ENCODE measurements at regions not wholly inside any gene's neighbourhood (a gene's known extent, or its start where the extent isn't known, plus 50 kb on each side); places are given as distances from the start of the nearest gene placed in this dataset.
"Not testable (repeated sequence)": the region's sequence is repeated elsewhere in the genome, so short reads cannot be mapped to it uniquely, and the experiment has no call there.

DNA sequence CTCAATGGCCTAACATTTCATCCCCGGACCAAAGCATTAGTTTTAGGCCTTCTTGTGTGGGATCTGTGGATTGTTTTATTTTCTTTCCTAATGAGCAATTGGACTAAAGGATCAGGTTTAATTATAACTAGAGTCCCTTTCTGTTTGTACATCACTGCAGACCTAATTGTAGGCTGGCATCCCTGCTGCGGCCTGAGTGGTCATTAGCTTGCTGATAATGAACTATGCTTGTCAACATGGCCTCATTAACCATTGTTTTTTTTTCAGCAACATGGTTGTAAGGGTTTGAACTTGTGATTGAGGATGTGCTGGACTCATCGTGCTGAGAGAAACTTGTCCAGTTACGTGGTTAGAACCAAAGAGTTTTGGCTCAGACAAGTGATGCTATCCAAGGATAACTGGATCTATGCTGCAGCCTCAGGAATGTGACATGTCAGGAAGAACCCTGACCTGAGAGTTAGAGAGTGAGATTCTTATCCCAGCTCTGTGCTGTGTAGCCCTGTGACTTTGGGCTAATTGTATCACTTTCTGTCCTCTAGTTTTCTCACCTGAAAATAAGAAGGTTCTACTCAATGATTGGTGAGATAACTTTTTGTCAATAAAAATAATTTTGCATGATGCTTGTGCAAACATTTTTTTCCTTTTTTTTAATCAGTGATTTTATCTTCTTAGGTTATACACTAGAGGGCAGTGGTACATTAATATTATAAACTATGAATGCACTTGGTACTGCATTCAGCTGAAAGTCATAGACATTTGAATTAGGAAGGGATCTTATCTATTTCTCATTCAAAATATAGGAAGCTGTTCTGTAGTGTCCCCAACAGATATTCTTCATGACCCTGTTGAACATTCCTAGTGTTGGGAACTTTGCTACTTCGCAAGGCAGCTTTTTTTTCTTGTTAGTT, 140.9 kb downstream of the RNF144B start:
- H3K27me3 ChIP-seq (ENCODE audit: control insufficient read depth, insufficient read depth, low read length): no peaks in the 10 kb centered on the region
- H3K36me3 ChIP-seq (ENCODE audit: insufficient read depth, low read length): no peaks in the 10 kb centered on the region
- H3K4me3 ChIP-seq (ENCODE audit: low read length): no peak overlapping the region
- H3K4me1 ChIP-seq (ENCODE audit: control insufficient read depth, insufficient read depth, low read length): no peaks in the 10 kb centered on the region
- no peak overlapping the region for H3K4me2 ChIP-seq (ENCODE audit: low read length)
- H3K9ac ChIP-seq (ENCODE audit: low read depth, low read length): no peak overlapping the region
- H3K9me3 ChIP-seq (replicated peaks; ENCODE audit: low read length): no peaks in the 10 kb centered on the region

DNA sequence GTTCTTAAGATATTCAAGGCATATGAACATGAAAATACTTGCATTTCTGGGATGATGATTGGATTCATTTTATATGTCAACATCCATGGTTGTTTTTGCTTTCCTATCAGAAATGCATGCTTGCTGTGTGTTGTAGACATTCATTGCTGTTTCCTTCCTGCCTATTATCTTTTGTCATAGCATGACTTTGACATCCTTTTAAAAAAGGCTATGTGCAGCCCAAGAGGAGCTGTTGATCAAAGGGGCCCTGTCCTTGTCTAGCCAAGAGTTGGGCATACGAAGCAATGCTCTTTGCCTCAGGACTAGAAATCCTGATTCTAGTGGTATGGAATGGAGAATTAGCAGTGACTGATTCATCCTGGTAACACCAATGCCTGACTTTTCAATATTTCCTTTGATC, 143.1 kb downstream of the RNF144B start:
- Histone ChIP-seq H3K9ac (ENCODE audit: low read depth, low read length) (no peak overlapping the region), H3K27me3 (ENCODE audit: control insufficient read depth, insufficient read depth, low read length) (peaks cover 5% of the 10 kb centered on the region), H3K4me1 (ENCODE audit: control insufficient read depth, insufficient read depth, low read length) (no peaks in the 10 kb centered on the region), H3K4me3 (ENCODE audit: low read length) (no peak overlapping the region), H3K9me3 (replicated peaks; ENCODE audit: low read length) (no peaks in the 10 kb centered on the region), H3K4me2 (ENCODE audit: low read length) (no peak overlapping the region), H3K36me3 (ENCODE audit: insufficient read depth, low read length) (no peaks in the 10 kb centered on the region)

DNA sequence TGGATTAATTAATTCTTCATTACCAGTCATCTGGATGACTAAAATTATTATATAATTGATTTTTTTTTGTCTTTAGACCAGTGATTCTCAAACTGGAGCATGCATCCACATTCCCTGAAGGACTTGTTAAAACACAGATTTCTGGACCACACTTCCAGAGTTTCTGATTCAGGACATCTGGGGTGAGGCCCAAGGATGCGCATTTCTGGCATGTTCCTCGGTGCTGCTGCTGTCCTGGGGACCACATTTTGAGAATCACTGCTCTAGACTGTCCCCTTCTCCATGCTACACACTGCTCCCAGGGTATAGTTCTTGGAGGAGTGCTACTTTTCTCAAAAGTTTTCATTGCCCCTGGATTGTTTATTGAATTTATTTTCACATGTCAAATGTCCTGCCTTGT, 145.0 kb downstream of the RNF144B start:
- Histone ChIP-seq H3K36me3 (ENCODE audit: insufficient read depth, low read length) (no peaks in the 10 kb centered on the region), H3K27me3 (ENCODE audit: control insufficient read depth, insufficient read depth, low read length) (peaks cover 18% of the 10 kb centered on the region), H3K9ac (ENCODE audit: low read depth, low read length) (no peak overlapping the region), H3K4me2 (ENCODE audit: low read length) (no peak overlapping the region), H3K9me3 (replicated peaks; ENCODE audit: low read length) (no peaks in the 10 kb centered on the region), H3K4me3 (ENCODE audit: low read length) (no peak overlapping the region), H3K4me1 (ENCODE audit: control insufficient read depth, insufficient read depth, low read length) (no peaks in the 10 kb centered on the region)

DNA sequence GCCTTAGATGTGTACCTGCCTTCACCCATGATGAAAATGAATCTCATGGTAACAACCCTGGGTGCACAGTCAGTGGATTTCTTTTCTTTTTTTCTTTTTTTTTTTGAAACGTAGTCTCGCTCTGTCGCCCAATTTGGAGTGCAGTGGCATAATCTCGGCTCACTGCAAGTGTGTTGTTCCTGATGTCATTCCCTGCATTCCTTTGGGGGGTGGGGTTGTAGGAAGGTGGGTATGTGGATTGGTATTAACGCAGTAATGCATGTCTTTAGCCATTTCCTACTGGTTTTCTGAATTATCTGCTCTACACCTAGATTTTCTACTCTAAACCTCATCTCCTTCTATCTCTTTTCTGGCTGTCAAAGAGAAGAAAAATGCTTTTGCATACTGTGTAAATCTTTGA, 146.6 kb downstream of the RNF144B start:
- peaks cover 18% of the 10 kb centered on the region for H3K27me3 ChIP-seq (ENCODE audit: control insufficient read depth, insufficient read depth, low read length)
- no peak overlapping the region for H3K4me3 ChIP-seq (ENCODE audit: low read length)
- H3K9ac ChIP-seq (ENCODE audit: low read depth, low read length): no peak overlapping the region
- no peaks in the 10 kb centered on the region for H3K9me3 ChIP-seq (replicated peaks; ENCODE audit: low read length)
- H3K4me2 ChIP-seq (ENCODE audit: low read length): no peak overlapping the region
- no peaks in the 10 kb centered on the region for H3K36me3 ChIP-seq (ENCODE audit: insufficient read depth, low read length)
- no peaks in the 10 kb centered on the region for H3K4me1 ChIP-seq (ENCODE audit: control insufficient read depth, insufficient read depth, low read length)

DNA sequence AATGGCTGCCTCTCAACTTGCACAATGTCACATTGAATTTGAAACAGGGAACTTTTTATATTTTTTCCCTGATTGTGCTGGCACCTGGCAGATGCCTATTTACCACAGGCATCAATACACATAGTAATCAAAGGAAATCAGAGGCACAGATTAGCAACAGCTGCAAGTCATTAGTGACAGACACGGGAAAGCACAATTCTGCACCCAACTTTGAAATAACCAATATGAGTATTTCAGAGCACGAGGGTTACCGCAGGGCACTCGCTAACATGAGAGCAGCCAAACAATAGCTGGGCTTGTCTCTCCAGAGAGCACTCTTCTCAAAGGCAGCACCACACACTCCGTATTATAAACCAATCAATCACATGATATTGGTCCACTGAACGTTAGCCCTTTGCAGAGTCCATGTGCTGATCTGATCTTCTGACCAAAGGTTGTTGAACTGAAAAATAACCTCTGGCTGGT, 149.5 kb downstream of the RNF144B start:
- no peak overlapping the region for H3K9ac ChIP-seq (ENCODE audit: low read depth, low read length)
- H3K27me3 ChIP-seq (ENCODE audit: control insufficient read depth, insufficient read depth, low read length): peaks cover 23% of the 10 kb centered on the region
- no peak overlapping the region for H3K4me2 ChIP-seq (ENCODE audit: low read length)
- no peak overlapping the region for H3K4me3 ChIP-seq (ENCODE audit: low read length)
- H3K36me3 ChIP-seq (ENCODE audit: insufficient read depth, low read length): no peaks in the 10 kb centered on the region
- no peaks in the 10 kb centered on the region for H3K9me3 ChIP-seq (replicated peaks; ENCODE audit: low read length)
- no peaks in the 10 kb centered on the region for H3K4me1 ChIP-seq (ENCODE audit: control insufficient read depth, insufficient read depth, low read length)

DNA sequence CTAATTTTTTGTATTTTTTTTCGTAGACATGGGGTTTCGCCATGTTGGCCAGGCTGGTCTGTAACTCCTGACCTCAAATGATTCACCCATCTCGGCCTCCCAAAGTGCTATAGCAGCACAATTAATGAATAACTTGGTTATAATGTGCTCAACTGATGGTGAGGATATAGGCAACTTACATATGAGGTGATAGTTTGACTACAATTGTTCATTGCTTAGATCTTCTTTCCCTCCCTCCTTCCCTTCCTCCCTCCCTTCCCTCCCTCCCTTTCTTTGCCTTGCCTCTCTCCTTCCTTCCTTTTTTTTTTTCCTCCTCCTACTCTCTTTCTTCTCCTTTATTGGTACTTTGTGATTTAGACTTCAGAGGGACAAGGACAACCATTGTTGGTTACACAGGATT, 151.2 kb downstream of the RNF144B start:
- no peak overlapping the region for H3K9ac ChIP-seq (ENCODE audit: low read depth, low read length)
- no peaks in the 10 kb centered on the region for H3K36me3 ChIP-seq (ENCODE audit: insufficient read depth, low read length)
- H3K4me2 ChIP-seq (ENCODE audit: low read length): no peak overlapping the region
- peaks cover 23% of the 10 kb centered on the region for H3K27me3 ChIP-seq (ENCODE audit: control insufficient read depth, insufficient read depth, low read length)
- no peak overlapping the region for H3K4me3 ChIP-seq (ENCODE audit: low read length)
- H3K9me3 ChIP-seq (replicated peaks; ENCODE audit: low read length): no peaks in the 10 kb centered on the region
- no peaks in the 10 kb centered on the region for H3K4me1 ChIP-seq (ENCODE audit: control insufficient read depth, insufficient read depth, low read length)

DNA sequence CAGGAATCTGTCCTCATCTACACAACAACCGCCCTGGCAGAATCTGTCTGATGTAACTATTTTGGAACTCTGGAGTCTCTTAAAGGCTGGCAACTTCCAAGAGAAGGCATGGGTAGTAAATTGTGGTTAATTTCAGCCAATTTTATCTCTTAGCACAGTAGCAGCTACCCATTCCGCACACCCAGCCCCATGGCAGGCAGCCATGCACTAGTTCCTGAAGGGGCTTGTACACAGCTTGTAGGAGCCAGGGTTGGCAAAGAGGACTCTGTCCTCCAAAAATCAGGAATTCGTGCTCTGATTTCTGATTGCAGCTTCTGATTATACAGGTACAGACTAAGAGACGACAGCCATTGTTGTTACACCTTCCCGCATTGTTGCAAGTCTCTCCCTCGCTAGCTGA, 155.9 kb downstream of the RNF144B start:
- peaks cover 5% of the 10 kb centered on the region for H3K27me3 ChIP-seq (ENCODE audit: control insufficient read depth, insufficient read depth, low read length)
- H3K36me3 ChIP-seq (ENCODE audit: insufficient read depth, low read length): no peaks in the 10 kb centered on the region
- H3K4me1 ChIP-seq (ENCODE audit: control insufficient read depth, insufficient read depth, low read length): no peaks in the 10 kb centered on the region
- H3K4me3 ChIP-seq (ENCODE audit: low read length): no peak overlapping the region
- H3K4me2 ChIP-seq (ENCODE audit: low read length): no peak overlapping the region
- H3K9me3 ChIP-seq (replicated peaks; ENCODE audit: low read length): no peaks in the 10 kb centered on the region
- H3K9ac ChIP-seq (ENCODE audit: low read depth, low read length): no peak overlapping the region

DNA sequence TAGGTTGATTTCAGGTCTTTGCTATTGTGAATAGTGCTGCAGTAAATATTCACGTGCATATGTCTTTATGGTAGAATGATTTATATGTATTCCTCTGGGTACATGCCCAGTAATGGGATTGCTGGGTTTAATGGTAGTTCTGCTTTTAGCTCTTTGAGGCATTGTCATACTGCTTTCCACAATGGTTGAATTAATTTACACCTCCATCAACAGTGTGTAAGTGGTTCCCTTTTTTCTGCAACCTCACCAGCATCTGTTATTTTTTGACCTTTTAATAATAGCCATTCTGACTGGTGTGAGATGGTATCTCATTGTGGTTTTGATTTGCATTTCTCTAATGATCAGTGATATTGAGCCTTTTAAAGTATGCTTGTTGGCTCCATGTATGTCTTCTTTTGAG, 158.0 kb downstream of the RNF144B start:
- H3K4me3 ChIP-seq (ENCODE audit: low read length); H3K4me1 ChIP-seq (ENCODE audit: control insufficient read depth, insufficient read depth, low read length); H3K9me3 ChIP-seq (replicated peaks; ENCODE audit: low read length); H3K9ac ChIP-seq (ENCODE audit: low read depth, low read length); H3K27me3 ChIP-seq (ENCODE audit: control insufficient read depth, insufficient read depth, low read length); H3K4me2 ChIP-seq (ENCODE audit: low read length); H3K36me3 ChIP-seq (ENCODE audit: insufficient read depth, low read length): not testable (repeated sequence)

DNA sequence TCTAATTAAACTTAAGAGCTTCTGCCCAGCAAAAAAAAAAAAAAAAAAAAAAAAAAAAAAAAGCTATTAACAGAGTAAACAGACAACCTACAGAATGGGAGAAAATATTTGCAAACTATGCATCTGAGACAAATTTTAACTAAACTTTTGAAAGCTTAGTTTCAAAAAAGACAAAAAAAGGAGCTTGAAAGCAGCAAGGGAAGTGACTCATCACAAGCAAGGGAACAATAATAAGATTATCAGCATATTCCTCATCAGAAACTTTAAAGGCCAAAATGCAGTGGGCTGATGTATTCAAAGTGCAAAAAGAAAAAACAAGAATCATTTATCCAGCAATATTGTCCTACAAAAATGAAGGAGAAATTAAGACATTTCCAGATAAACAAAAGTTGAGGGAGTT, 158.6 kb downstream of the RNF144B start:
- H3K9ac ChIP-seq (ENCODE audit: low read depth, low read length): no peak overlapping the region
- H3K4me1 ChIP-seq (ENCODE audit: control insufficient read depth, insufficient read depth, low read length): peaks cover 3% of the 10 kb centered on the region
- no peak overlapping the region for H3K4me3 ChIP-seq (ENCODE audit: low read length)
- H3K4me2 ChIP-seq (ENCODE audit: low read length): no peak overlapping the region
- no peaks in the 10 kb centered on the region for H3K36me3 ChIP-seq (ENCODE audit: insufficient read depth, low read length)
- H3K9me3 ChIP-seq (replicated peaks; ENCODE audit: low read length): no peaks in the 10 kb centered on the region
- peaks cover 5% of the 10 kb centered on the region for H3K27me3 ChIP-seq (ENCODE audit: control insufficient read depth, insufficient read depth, low read length)

DNA sequence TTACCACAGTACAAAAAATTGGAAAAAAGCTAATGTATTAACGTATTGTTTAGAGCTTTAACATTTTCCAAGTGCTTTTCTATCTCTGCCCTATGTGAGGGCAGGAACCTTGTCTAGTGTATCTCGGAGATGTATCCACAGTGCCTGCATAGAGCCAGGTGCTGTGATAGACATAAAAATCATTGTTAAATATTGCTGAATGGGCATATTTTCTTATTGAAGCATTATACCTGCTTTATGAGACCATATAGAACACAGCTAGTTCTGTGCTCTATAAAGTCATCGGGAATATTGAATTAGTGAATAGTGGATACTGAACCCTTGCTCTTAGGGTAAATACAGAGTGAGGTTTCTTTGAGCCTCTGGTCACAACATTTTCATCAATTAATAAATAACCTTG, 163.0 kb downstream of the RNF144B start:
- no peaks in the 10 kb centered on the region for H3K9me3 ChIP-seq (replicated peaks; ENCODE audit: low read length)
- H3K4me1 ChIP-seq (ENCODE audit: control insufficient read depth, insufficient read depth, low read length): peaks cover 13% of the 10 kb centered on the region

DNA sequence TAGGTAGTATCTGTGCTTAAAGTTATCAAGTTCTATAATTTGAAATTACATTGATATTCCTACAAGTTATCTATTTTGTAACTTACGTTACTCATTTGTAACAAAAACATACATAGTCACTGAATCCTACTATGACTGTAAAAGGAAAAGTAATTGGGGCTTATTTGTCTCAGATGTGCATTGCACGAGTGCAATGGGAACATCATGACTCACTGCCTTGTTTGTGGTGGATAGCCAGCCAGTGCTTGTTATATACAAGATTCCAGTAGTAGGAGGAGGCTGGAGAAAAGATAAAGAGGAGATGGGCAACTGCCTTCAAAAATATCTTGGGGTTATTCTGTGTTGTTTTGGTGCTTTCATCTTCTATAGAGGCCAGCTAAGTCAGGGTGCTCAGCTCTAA, 164.1 kb downstream of the RNF144B start:
- Histone ChIP-seq H3K4me1 (ENCODE audit: control insufficient read depth, insufficient read depth, low read length) (peaks cover 13% of the 10 kb centered on the region), H3K27me3 (ENCODE audit: control insufficient read depth, insufficient read depth, low read length) (peaks cover 7% of the 10 kb centered on the region), H3K4me3 (ENCODE audit: low read length) (no peak overlapping the region), H3K9me3 (replicated peaks; ENCODE audit: low read length) (no peaks in the 10 kb centered on the region), H3K9ac (ENCODE audit: low read depth, low read length) (no peak overlapping the region), H3K4me2 (ENCODE audit: low read length) (peak overlapping the region; percentile 41), H3K36me3 (ENCODE audit: insufficient read depth, low read length) (no peaks in the 10 kb centered on the region)

More for the DNA sequence above, 163.0 kb downstream of the RNF144B start:
- Histone ChIP-seq H3K9ac (ENCODE audit: low read depth, low read length) (no peak overlapping the region), H3K4me3 (ENCODE audit: low read length) (no peak overlapping the region), H3K4me2 (ENCODE audit: low read length) (no peak overlapping the region), H3K36me3 (ENCODE audit: insufficient read depth, low read length) (no peaks in the 10 kb centered on the region), H3K27me3 (ENCODE audit: control insufficient read depth, insufficient read depth, low read length) (peaks cover 5% of the 10 kb centered on the region)

DNA sequence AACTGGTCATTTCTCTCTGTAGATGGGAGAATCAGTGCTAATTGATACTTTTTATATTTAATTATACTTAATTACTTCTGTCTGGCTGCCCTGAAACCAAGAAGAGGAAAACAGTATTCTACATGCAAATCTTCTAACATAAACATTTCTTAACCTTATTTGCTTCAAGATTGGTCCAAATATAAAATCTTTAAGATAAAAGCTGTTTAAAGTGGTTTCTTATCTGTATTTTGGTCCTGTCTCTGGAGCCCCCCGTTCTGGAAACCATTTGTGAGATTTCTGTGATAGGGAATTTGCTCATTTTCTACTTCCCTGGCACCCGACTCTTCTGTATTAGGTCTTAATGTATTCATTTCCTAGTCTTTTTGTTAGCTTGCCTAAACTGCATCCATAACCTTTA, 168.6 kb downstream of the RNF144B start:
- Histone ChIP-seq H3K9me3 (replicated peaks; ENCODE audit: low read length) (no peaks in the 10 kb centered on the region), H3K9ac (ENCODE audit: low read depth, low read length) (no peak overlapping the region), H3K4me1 (ENCODE audit: control insufficient read depth, insufficient read depth, low read length) (peaks cover 9% of the 10 kb centered on the region), H3K4me3 (ENCODE audit: low read length) (no peak overlapping the region), H3K36me3 (ENCODE audit: insufficient read depth, low read length) (no peaks in the 10 kb centered on the region), H3K4me2 (ENCODE audit: low read length) (no peak overlapping the region), H3K27me3 (ENCODE audit: control insufficient read depth, insufficient read depth, low read length) (peaks cover 10% of the 10 kb centered on the region)

Data from skeletal muscle satellite cell (primary cell).